ENCODE measurements at regions not wholly inside any gene's neighbourhood (a gene's known extent, or its start where the extent isn't known, plus 50 kb on each side); places are given as distances from the start of the nearest gene placed in this dataset.

DNA sequence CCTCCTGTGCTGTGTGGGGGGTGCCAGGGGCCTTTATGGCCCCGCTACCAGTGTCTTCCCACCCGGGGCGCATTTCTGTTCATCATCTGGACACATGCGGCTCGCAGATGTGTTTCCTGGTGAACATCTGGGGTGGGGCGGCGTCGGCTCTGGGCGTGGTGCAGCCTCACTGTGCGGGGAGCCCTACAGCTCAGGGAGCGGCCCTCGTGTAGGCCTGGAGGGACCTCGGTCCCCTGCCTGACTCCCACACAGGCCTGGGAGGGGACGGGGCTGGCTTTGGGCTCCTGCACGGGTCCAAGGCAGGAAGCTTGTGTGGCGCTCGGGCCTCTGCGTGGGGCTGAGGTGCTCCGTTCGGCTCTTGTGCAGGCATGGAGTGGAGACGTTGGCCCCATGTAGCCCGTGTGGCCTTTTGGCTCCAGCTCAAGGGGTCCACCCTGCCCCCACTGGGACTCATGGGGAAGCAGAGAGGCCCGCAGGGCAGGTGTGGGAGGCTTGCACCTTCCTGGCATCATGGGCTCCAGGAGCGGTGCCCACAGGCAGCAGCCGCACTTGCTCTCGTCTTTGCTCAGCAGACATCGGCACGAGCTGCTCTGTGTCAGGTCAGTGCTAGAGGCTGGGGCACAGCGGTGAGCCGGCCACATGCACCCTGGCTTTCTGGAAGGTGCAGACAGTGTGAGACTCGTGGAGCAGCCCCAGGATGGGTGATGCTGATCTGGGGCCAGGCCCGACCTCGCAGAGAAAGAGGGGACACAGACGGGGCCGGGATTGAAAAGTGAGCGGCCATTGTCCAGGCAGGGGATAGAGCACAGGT is 90.1 kb upstream of the ACTRT2 start:
- H3K4me1 ChIP-seq = no peaks in the 10 kb centered on the region
- DNase-seq (peak in 1 of 2 donors; percentile 76), ATAC-seq (ENCODE audit: low FRiP score in 2 of 2) (no peak)
- no peaks in the 10 kb centered on the region for H3K36me3 ChIP-seq
- H3K27ac ChIP-seq = no peak overlapping the region
- 83 to 88% methylated on average over 19 to 36 of the region's 36 CpGs for WGBS, 2 donors
- no peak for TF ChIP-seq EP300 (IDR thresholded peaks at IDR 0.05)
- no peak for TF ChIP-seq POLR2A (IDR thresholded peaks at IDR 0.05)
- TF ChIP-seq POLR2AphosphoS5 (IDR thresholded peaks at IDR 0.05) = no peak
- TF ChIP-seq, protein P1, sequence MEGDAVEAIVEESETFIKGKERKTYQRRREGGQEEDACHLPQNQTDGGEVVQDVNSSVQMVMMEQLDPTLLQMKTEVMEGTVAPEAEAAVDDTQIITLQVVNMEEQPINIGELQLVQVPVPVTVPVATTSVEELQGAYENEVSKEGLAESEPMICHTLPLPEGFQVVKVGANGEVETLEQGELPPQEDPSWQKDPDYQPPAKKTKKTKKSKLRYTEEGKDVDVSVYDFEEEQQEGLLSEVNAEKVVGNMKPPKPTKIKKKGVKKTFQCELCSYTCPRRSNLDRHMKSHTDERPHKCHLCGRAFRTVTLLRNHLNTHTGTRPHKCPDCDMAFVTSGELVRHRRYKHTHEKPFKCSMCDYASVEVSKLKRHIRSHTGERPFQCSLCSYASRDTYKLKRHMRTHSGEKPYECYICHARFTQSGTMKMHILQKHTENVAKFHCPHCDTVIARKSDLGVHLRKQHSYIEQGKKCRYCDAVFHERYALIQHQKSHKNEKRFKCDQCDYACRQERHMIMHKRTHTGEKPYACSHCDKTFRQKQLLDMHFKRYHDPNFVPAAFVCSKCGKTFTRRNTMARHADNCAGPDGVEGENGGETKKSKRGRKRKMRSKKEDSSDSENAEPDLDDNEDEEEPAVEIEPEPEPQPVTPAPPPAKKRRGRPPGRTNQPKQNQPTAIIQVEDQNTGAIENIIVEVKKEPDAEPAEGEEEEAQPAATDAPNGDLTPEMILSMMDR (IDR thresholded peaks at IDR 0.05) = no peak
- H3K9me3 ChIP-seq = no peaks in the 10 kb centered on the region
- no peaks in the 10 kb centered on the region for H3K27me3 ChIP-seq
- H3K4me3 ChIP-seq = no peak overlapping the region

DNA sequence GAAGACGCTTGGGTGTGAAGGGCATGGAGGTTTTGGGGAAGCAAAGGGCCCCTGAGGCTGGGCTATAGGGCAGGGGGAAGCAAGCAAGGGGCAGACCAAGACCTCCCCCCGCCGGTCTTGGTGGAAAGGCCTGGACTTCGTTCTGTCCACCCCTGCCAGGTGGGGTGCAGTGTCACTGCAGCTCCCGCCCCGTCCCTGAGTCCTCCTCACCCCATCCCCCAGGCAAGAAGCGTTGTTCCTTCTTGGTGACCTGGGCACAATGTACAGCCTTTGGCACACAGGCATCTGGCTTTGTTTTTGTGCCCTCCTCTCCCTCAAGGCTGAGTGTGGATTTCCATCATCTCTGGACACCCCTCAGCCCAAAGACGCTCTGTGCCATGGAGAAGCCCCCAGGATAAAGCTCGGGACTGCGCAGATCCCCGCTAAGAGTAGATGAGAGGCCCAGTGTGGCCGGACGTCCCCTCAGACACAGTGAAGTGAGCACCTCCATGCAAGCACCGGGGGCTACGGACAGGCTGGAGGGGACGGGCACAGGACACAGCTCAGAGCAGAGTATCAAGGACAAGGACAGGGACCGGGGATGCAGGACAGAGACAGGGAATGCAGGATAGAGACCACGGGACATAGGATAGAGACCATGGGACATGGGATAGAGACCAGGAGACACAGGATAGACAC is 89.4 kb upstream of the ACTRT2 start:
- Histone ChIP-seq H3K4me3 (no peak overlapping the region), H3K27me3 (no peaks in the 10 kb centered on the region), H3K4me1 (no peaks in the 10 kb centered on the region), H3K9me3 (no peaks in the 10 kb centered on the region), H3K36me3 (no peaks in the 10 kb centered on the region), H3K27ac (no peak overlapping the region)
- no peak for ATAC-seq (ENCODE audit: low FRiP score in 2 of 2)
- 80 to 82% methylated on average over 18 of the region's 18 CpGs for WGBS, 2 donors
- DNase-seq = no peak
- TF ChIP-seq POLR2AphosphoS5 (IDR thresholded peaks at IDR 0.05) (no peak), POLR2A (IDR thresholded peaks at IDR 0.05) (no peak), EP300 (IDR thresholded peaks at IDR 0.05) (no peak)
- TF ChIP-seq, protein P1 (IDR thresholded peaks at IDR 0.05) = no peak

DNA sequence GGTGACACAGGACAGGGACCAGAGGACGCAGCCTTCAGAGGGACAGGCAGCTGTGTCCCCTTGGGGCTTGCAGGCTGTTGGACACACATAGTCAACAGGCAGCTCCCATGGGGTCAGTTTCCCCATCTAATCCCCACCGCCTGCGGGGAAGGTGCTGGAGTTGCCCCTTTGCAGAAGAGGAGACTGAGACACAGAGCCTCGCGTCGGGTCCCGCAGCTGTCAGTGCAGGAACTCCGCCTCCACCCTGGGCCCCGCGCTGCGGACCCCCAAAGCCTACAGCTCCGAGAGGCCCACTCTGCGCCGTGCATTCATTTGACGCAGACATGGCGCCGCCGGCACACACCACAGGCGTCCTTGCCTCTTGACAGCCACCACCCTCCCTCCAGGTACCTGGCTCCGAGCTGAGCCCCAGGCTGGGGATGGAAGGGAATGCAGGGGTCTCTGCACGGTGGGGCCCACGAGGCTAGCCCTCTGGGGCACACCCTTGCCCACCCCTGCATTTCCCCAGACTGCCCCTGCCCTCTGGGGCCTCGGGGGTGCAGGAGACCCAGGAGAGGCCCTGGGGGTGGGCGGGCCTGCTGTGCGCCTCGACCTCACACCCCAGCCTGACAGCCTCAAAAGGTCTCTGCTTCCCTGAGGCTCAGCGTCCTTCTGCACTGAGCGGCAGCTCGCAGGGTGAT is 88.5 kb upstream of the ACTRT2 start:
- H3K36me3 ChIP-seq = no peaks in the 10 kb centered on the region
- no peaks in the 10 kb centered on the region for H3K4me1 ChIP-seq
- ATAC-seq (ENCODE audit: low FRiP score in 2 of 2) (no peak), DNase-seq (peak in 1 of 2 donors; percentile 74)
- 79 to 82% methylated on average over 7 to 22 of the region's 29 CpGs for WGBS, 2 donors
- no peaks in the 10 kb centered on the region for H3K27me3 ChIP-seq
- TF ChIP-seq, protein P1 (IDR thresholded peaks at IDR 0.05) = no peak
- no peak for TF ChIP-seq EP300 (IDR thresholded peaks at IDR 0.05)
- no peak for TF ChIP-seq POLR2A (IDR thresholded peaks at IDR 0.05)
- no peak for TF ChIP-seq POLR2AphosphoS5 (IDR thresholded peaks at IDR 0.05)
- H3K9me3 ChIP-seq = no peaks in the 10 kb centered on the region
- no peak overlapping the region for H3K4me3 ChIP-seq
- H3K27ac ChIP-seq = no peak overlapping the region

DNA sequence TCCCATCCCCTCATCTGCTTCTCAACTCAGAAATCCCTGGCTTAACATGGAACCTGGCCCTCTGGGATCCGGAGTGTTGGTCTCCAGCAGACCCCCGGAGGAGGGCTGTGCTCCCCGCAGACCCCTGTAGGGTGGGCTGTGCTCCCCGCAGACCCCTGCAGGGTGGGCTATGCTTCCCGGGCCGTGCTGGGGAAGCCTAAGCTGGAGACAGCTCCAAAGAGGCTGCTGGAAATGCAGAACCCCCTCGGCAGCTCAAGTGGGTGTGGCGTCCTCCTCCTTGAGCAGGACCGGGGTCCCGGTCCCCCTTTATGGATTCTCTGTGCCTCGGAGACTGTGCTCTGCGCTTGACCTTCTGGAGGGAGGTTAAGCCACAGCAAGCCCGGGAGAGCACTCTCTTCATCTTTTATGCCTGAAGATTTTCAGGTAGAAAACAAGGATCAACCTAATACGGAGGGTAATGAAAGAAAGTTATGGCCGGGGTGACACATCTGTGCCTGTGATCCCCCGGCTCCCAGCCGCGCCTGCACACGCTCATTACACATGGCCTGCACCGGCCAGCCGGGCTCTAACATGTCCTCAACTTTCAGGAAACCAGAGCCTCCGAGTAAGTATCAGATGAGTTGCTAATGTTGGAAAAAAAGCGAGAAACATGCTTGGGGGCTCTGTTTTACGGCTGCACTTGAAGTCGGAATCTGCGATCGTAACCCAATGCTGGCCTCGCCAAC is 87.7 kb upstream of the ACTRT2 start:
- Histone ChIP-seq H3K36me3 (no peaks in the 10 kb centered on the region), H3K4me3 (no peak overlapping the region), H3K4me1 (no peaks in the 10 kb centered on the region), H3K27ac (no peak overlapping the region), H3K9me3 (no peaks in the 10 kb centered on the region), H3K27me3 (no peaks in the 10 kb centered on the region)
- TF ChIP-seq, protein P1 (IDR thresholded peaks at IDR 0.05) = no peak
- TF ChIP-seq EP300 (IDR thresholded peaks at IDR 0.05) = no peak
- TF ChIP-seq POLR2AphosphoS5 (IDR thresholded peaks at IDR 0.05) = no peak
- no peak for TF ChIP-seq POLR2A (IDR thresholded peaks at IDR 0.05)
- no peak for DNase-seq
- WGBS, 2 donors = 84 to 86% methylated on average over 21 to 28 of the region's 28 CpGs
- no peak for ATAC-seq (ENCODE audit: low FRiP score in 2 of 2)

Measured in upper lobe of left lung (tissue), 6 donors.